Kidney tubule cell (primary cell): ENCODE measurements at regions not wholly inside any gene's neighbourhood (a gene's known extent, or its start where the extent isn't known, plus 50 kb on each side); places are given as distances from the start of the nearest gene placed in this dataset.

Experiments used
- DNase-seq: peaks from one replicate; pipeline ENCODE4 v3.0.0-alpha.2; 2018; ENCODE audit warnings: low spot score

GRCh38 chr4:153076861-153077260 is 127.4 kb upstream of the TRIM2 start:
- DNase-seq: no peak

- no peak for DNase-seq
Measured at GRCh38 chr4:153079857-153080391, 124.3 kb upstream of the TRIM2 start.

- DNase-seq: no peak
Measured at GRCh38 chr4:153081006-153081580, 123.2 kb upstream of the TRIM2 start.

DNA sequence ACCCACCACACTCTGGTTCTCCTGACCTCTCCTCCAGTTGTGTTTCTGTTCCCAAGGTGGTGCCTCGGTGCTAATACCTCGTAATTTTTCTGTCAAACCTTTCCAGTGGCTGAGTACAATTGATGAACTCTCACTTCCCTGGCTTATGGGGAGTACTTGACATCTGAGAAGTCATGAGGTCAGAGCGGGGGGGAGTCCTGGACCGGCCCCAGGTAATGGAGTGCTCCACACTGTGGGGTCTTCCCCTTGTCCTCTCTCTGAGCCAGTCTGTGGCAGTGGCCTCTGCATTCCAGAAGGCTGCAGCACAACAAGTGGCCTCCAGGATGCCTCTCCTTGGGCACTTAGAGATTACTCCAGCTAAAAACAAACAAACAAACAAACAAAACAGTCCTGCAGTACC is 122.5 kb upstream of the TRIM2 start:
- no peak for DNase-seq

DNA sequence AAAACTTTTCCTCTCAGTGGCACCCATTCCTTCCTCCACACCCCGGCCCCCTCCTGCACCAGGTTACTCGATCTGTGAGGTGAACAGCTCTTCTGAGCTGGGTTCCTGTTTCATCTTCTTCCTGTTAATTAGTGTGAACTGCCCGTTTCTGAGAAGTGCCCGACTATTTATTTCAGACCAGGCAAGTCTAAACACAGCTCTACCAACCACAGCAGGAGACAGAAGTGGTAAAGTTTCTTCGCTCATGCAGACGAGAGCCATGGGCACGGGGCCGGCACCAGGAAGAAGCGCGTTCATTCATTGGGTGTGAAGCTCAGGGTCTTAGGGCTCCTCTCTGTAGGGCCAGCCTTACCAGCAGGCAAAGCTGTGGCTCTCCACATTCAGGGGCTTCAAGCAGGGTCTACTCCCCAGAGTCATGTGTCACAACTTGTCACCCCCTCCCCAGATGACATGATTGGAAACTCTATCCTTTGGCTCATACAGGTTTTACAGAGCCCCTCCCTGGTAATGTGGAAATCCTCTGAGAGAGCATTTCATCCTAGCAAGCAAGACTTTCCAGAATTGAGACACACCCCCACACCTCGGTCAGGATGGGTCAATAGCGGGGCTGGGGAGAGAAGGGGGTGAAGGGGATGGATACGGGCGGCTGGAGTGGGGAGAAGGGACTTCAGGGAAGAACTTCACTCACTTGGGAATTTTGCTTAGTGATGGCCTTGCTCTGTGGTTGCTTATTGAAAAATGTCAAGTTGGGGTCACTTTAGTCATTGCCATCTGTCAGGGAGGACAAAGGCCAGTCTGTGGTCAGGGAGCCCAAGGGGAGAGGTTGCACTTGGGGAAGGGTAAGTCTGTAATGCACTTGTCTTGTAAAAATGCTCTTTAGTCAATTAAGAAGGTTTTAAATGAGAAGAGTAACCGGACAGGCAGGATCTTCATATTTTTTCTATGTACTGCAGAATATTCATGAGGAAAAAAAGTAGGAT is 121.6 kb upstream of the TRIM2 start:
- DNase-seq: no peak

- peak; percentile 87 for DNase-seq
Measured at GRCh38 chr4:153083447-153083947, 120.7 kb upstream of the TRIM2 start.

DNA sequence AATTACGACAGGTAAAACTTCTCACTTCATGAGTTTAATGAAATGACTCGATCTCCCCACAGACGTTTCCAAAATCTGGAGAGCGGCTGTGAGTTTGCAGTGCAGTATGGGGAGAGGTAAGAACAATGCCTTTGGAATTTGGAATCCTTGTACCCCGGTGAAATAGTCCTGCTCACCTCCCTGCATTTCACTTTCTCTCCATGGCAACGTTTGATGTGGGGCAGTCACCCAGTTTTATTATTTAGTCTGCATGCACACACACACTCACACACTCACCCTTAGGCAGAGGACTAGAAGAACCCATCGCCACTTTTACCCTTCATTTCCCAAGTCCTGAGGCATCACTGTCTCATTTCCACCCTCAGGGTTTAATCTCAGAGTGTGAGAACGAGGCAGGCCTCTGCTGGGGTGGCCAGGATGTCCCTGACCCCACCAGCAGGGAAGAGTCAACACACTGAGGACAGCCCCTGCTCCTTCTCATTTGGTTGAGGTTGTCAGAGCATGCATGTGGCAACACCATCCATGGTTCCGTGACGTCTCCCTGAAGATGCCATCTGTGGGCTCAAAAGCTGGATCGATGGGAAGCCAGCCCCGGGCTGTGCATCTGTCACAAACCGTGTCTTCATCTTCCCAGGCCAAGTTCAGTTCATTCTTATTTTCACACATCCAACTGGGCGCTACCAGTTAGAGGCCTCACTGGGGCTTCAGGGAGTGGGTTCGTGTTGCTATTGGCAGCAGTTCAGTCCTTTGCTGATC is 119.8 kb upstream of the TRIM2 start:
- DNase-seq: no peak

DNA sequence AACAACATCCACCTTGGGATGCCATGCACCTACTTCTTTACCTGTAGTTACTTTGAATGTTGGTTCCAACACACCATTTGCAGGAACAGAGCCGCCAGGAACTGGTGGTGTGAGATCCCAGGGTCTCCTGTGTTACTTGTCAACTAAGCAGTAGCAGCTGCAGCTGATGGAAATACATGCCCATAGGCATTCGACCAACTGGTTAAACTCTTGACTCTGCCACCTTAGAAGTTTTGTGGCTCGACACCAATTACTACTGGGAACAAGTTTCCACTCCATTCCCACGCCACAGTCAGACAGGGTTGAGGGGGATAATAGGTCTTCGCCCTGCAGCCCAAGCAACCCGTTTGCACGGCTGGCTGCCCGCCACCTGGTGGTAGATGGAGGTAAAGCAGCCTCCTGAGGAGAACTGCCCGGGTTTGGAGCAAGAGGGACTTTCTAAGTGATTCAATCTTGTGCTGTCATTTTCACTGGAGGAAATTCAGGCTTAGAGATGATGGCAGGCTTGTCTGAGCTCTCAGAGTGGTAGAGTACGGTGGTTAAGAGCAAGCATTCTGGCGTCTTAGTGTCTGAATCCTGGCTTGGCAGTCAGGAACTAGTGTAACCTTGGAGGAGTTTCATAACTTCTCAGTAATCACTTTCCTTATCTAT is 119.1 kb upstream of the TRIM2 start:
- DNase-seq: peak; percentile 79

- no peak for DNase-seq
Measured at GRCh38 chr4:153087671-153088194, 116.5 kb upstream of the TRIM2 start.

- no peak for DNase-seq
Measured at GRCh38 chr4:153089742-153090141, 114.5 kb upstream of the TRIM2 start.

- no peak for DNase-seq
Measured at GRCh38 chr4:153090181-153090580, 114.1 kb upstream of the TRIM2 start.

GRCh38 chr4:153090670-153091385 is 113.4 kb upstream of the TRIM2 start:
- no peak for DNase-seq

GRCh38 chr4:153093396-153093795 is 110.8 kb upstream of the TRIM2 start:
- no peak for DNase-seq

DNA sequence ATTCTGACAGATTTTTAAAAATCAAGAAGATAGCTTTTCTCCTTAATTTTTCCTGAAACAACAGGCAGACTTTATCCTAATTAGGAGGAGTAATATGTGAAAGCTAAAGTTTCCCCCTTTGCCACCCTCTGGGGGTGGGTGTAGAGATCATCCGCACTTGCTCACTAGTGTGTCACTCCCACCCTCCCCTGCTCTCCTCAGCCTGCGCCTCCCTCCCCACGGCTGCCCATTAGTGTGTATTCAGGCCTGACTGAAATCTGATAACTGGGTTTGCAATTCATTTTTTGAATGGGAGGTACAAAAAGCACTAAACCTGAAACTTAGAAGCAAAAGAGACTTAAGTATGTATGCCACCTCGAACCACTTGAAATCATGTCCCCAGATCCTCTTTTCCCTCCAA is 110.4 kb upstream of the TRIM2 start:
- no peak for DNase-seq

DNA sequence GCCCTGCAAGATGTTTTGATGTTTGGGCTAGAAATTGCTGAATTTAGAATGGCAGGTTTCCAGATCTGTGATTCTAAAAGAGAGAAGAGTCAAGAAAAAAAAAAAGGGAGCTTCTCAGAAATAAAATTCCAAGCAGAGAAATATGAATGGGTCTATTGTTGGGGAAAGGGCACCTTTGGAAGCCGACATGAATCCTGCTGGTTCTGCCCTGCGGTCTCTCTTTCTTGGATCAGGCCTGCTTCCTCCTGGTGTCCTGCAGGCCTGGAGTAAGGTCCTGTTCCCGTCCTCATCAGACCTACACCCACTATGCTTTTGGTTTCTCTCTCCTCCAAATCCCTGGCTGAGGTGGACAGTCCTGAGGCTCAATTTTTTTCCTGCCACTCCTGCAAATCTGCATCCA is 109.8 kb upstream of the TRIM2 start:
- no peak for DNase-seq

GRCh38 chr4:153095448-153096204 is 108.6 kb upstream of the TRIM2 start:
- no peak for DNase-seq

- no peak for DNase-seq
Measured at GRCh38 chr4:153096344-153096743, 107.9 kb upstream of the TRIM2 start.

DNA sequence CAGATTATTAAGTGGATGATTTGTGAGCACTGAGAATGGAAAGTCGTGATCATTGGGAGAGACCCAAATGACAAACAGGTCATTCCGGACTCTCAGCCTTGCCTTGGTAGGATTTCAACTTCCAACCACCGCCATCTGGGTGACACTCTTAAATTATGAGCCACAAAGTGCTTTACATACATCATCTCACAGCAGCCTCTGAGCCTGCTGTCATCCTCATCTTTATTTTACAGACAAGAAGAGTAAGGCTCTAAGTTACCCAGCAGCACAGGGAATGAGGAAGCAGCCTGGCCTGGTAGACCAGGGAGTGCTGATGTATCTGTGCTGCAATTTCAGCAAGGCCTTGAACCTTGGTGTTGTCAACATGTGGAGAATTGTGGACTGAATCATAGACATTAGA is 105.8 kb upstream of the TRIM2 start:
- no peak for DNase-seq

GRCh38 chr4:153099391-153100140 is 104.7 kb upstream of the TRIM2 start:
- no peak for DNase-seq
